HL-60 (cell line): ENCODE measurements at regions not wholly inside any gene's neighbourhood (a gene's known extent, or its start where the extent isn't known, plus 50 kb on each side); places are given as distances from the start of the nearest gene placed in this dataset.

Source experiments
- POLR2AphosphoS5 ChIP-seq: IDR thresholded peaks from 2 replicates; pipeline ENCODE4 v1.6.1; 2012; ENCODE audit warnings: low read depth
- TF ChIP-seq, protein P1 (sequence below): IDR thresholded peaks from one replicate; pipeline ENCODE4 v1.5.1; 2011; ENCODE audit warnings: low read length, control low read depth, inconsistent platforms; ENCODE audit not compliant: insufficient read depth
- TF ChIP-seq, protein P2 (sequence below): IDR thresholded peaks from 2 replicates; pipeline ENCODE4 v1.6.1; 2012; ENCODE audit warnings: low read depth; ENCODE audit not compliant: insufficient replicate concordance

DNA sequence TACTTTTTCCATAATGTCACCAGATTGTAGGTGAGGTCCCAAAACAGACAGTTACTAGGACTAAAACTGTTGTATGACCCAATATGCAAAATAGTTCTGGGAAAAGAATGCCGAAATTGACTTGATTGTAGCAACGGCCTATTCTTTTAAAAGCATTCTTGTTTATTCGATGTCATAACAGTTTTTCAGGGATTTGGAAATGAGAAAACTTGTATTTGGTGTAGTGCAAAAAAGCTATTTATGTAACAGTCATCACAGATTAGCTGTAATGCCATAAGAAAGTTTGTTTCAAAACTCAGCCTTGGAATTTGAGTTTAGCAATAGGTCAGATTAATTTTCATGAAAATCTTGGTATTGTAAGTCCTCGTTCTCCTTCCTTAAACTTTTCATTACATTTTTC lies 69.2 kb upstream of the DIAPH2 start:
- TF ChIP-seq, protein P1, sequence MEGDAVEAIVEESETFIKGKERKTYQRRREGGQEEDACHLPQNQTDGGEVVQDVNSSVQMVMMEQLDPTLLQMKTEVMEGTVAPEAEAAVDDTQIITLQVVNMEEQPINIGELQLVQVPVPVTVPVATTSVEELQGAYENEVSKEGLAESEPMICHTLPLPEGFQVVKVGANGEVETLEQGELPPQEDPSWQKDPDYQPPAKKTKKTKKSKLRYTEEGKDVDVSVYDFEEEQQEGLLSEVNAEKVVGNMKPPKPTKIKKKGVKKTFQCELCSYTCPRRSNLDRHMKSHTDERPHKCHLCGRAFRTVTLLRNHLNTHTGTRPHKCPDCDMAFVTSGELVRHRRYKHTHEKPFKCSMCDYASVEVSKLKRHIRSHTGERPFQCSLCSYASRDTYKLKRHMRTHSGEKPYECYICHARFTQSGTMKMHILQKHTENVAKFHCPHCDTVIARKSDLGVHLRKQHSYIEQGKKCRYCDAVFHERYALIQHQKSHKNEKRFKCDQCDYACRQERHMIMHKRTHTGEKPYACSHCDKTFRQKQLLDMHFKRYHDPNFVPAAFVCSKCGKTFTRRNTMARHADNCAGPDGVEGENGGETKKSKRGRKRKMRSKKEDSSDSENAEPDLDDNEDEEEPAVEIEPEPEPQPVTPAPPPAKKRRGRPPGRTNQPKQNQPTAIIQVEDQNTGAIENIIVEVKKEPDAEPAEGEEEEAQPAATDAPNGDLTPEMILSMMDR, result no peak
- no peak for TF ChIP-seq POLR2AphosphoS5
- TF ChIP-seq, protein P2, sequence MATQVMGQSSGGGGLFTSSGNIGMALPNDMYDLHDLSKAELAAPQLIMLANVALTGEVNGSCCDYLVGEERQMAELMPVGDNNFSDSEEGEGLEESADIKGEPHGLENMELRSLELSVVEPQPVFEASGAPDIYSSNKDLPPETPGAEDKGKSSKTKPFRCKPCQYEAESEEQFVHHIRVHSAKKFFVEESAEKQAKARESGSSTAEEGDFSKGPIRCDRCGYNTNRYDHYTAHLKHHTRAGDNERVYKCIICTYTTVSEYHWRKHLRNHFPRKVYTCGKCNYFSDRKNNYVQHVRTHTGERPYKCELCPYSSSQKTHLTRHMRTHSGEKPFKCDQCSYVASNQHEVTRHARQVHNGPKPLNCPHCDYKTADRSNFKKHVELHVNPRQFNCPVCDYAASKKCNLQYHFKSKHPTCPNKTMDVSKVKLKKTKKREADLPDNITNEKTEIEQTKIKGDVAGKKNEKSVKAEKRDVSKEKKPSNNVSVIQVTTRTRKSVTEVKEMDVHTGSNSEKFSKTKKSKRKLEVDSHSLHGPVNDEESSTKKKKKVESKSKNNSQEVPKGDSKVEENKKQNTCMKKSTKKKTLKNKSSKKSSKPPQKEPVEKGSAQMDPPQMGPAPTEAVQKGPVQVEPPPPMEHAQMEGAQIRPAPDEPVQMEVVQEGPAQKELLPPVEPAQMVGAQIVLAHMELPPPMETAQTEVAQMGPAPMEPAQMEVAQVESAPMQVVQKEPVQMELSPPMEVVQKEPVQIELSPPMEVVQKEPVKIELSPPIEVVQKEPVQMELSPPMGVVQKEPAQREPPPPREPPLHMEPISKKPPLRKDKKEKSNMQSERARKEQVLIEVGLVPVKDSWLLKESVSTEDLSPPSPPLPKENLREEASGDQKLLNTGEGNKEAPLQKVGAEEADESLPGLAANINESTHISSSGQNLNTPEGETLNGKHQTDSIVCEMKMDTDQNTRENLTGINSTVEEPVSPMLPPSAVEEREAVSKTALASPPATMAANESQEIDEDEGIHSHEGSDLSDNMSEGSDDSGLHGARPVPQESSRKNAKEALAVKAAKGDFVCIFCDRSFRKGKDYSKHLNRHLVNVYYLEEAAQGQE, result no peak
